Activated CD8-positive, alpha-beta memory T cell treated with anti-CD3 and anti-CD28 coated beads for 24 hours (primary cell): ENCODE measurements at regions not wholly inside any gene's neighbourhood (a gene's known extent, or its start where the extent isn't known, plus 50 kb on each side); places are given as distances from the start of the nearest gene placed in this dataset.
A peak's percentile ranks its signal among the peaks of the same experiment; 100 is the strongest.

ENCODE experiments used
- DNase-seq: peaks from one replicate; pipeline ENCODE4 v3.0.0-alpha.2; 2020

DNA sequence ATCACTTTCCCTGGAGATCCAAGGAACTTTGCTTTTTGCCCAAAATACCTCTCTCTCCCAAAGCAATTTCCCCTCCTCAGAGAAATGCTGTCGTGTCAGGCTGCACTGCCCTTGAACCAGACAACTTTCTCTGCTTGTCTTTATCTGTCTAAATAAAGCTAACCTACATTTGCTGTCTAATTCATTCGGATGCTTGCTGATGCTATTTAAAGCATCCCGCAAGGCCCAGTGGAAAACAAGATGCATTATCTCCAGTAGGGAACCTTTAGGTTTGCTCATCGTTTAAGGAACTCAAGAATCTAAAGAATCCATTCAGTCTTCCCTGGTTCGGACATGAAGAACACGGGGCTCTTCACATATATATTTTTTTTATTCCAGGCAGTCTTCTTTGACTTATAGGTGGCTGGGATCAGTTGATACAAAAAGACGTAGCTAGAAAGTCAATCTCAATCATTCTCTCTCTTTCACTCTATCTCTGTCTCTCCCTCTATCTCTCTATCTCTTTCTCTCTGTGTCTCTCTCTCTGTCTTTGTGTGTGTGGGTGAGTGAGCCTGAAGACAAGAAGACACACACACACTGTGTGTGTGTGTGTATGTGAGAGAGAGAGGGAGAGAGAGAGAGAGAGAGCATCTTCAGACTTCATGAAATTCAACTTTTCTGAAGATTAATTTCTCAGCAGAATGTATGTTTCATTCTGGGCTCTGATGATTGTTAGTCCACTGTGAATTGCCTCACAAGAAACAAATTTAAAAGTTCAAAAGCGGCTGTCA, 92.8 kb upstream of the MKLN1 start:
- peak; percentile 28 for DNase-seq

DNA sequence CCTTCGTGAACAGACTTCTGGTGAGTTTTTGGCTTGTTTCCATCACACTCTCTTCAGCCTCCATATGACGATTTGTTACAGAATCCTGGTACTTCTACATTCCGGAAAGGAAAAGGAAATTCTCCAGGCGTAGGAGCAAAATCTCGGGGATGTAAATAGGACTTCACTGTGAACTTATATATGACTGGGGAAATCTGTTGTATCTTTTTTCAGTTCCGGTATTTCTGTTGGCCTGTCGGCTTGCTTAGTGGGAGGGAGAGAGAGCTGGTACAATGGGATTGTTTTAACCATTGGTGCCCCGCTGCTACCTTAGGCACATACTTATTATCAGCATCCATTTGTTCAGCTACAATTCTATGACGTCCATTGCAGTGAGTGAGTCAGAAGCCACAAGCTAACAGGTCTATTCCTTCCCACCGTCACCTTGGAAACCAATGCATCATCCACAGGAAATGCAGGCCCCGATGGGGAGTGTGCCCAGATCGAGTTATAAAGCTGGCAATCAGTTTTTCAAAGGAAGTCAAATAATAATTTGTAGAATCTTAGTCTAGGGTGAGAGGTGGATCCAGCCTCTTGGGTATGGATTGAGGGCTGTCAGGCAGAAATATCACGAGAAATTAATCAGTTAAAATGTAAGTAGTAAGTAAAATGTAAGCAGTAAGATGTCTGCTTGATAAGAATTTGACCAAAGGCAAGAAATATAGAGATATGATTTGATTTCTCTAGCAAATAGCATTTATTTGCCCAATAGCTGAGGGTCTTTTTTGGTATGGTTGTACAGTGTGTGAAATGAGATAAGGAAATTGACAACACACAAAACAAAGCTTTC, 92.0 kb upstream of the MKLN1 start:
- peak; percentile 75 for DNase-seq

DNA sequence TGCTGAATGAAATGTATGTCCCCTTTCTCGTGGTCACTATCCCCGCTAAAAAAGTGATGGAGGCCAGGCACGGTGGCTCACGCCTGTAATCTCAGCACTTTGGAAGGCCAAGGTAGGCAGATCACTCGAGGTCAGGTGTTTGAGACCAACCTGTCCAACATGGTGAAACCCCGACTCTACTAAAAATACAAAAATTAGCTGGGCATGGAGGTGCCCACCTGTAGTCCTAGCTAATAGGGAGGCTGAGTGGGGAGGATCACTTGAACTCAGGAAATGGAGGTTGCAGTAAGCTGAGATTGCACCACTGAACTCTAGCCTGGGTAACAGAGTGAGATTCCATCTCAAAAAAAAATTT, 91.4 kb upstream of the MKLN1 start:
- peak; percentile 49 for DNase-seq

DNA sequence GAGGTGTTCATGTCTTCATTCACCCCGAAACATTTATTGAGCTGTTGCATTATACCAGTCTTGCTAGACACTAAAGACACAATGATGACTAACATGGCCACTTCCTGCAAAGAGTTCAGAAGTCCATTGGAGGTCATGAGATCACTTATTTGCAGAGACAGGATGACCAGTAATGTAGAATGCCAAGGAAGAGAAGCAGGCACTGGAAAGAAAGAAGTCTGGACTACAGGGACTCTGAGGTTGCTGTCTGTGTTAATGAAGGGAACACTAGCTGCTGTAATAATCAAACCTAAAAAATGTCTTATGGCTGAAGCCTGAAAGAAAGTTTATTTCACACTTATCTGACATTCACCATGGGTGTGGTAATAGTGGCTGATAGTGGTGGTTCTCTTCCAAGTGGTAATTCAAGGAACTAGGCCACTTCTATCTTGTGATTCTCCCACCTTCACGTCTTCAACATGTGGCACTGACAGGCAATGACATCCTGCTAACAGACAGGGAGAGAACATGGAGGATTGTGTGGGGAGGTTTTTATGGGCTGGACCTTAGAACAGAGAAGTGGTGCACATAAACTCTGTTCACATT, 89.2 kb upstream of the MKLN1 start:
- peak; percentile 49 for DNase-seq

- DNase-seq: no peak
Observed at GRCh38 chr7:131241386-131241785, 86.3 kb upstream of the MKLN1 start.

DNA sequence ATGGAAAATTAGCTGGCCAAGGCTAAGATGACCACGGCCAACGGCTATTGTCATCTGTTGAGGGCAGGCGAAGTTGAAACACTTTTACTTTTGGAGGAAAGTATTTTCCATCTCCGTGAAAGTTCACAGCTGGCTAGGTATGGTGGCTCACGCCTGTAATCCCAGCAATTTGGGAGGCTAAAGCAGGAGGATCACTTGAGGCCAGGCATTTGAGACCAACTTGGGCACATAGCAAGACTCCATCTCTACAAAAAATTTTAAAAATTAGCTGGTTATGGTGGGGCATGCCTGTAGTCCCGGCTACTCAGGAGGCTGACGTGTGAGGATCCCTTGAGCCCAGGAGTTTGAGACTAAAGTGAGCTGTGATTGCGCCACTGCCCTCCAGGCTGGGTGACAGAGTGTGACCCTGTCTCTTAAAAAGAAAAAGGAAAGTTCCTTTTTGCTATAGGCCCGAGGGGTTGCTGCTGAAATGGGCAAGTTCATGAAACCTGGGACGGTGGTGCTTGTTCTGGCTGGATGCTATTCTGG, 85.5 kb upstream of the MKLN1 start:
- peak; percentile 9 for DNase-seq

DNA sequence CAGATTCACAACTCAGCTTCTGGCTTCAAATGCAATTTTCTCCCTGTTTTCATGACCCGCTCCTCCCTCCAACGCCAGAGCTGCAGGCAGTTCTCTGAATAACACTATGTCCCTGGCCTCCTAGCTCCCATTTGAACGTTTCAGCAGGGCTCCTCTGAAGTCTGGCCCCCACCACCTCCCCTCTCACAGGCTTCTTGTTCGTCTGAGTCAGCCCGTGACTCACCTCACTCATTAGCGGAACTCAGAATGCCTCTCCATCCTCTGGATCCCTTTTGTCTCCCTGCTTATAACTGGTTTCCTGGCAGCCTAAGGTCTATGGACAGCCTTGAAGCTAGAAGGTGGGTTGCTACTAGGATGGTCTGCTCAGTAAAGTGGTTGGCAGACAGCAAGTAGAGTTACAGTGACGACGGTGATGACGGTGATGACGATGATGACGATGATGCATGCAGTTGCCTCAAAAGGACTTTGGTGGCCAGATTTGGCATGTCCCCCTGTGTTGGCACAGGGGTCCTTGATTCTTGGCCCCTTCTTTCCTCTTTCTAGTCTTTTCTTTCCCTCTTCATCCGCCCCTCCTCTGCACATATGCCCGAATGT, 83.3 kb upstream of the MKLN1 start:
- DNase-seq: no peak

- DNase-seq: no peak
Observed at GRCh38 chr7:131249003-131249402, 78.7 kb upstream of the MKLN1 start.

DNA sequence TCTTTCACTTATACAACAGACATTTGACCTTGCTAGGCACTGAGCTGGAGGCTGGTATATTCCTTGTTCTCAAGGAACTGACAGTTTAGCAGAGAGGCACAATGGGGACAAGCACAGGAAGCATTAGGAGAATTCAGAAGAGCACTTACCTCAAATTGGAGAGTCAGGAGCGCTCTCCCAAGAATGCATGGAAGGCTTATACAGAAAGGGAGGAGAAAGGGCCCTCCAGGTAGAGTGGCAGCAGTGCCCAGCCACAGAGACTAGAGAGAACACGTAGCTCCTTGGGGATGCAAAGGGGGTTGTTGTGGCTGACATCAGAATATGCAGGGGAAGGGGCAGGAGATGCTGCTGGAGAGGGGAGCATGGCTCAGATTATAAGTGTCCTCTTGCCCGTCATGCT, 78.2 kb upstream of the MKLN1 start:
- DNase-seq: no peak

DNA sequence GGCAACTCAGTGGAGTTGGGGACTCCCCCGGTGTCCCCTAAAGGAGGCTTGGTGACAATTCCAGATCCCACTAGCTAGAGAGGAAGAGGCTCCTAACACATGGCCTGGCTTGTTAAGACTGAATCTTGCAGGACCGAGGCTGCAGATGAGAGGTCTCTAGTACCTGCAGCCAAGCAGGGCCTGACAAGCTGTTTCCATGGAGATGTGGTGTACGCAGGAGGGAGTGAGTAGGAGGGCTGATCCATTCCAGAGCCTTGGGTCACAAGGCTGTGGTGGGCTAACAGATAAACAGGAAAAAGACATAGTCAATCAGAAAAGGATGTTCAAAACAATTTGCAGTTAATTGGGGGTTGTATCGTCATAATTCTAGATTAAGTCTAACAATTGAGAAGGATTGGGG, 77.3 kb upstream of the MKLN1 start:
- no peak for DNase-seq

- no peak for DNase-seq
Observed at GRCh38 chr7:131251371-131251770, 76.3 kb upstream of the MKLN1 start.

DNA sequence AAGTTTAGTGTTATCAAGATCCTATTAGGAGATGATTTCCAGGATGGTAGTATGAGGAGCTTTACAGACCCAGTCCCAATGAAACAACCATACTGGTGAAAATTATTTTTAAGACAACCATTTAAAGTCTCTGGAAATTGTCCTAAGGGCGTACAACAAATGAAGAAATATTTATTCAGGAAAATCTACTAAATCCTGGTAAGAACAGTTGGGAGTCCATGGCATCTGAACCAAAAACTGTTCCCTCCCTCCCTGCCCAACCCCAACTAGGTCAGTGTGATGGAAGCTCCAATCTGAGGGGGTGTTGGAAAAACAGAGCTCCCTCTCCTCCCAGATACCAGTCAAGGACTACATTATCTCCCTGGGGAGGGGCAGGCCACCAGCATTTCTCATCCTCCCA, 74.7 kb upstream of the MKLN1 start:
- DNase-seq: no peak

DNA sequence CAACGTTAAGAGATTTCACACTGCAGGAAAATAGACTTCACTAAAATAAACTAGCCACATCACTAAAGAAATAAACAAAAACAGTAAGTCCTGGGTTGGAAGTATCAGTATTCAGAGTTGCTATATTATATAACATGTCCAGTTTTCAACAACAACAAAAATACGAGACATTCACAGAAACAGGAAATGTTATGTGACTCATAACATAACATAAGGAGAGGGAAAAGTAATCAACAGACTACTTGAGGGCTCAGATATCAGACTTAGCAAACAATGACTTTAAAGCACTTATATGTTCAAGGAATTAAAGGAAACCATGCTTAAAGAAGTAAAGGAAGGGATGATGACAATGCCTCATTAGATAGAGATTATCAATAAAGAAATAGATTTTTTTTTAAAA, 73.5 kb upstream of the MKLN1 start:
- DNase-seq: no peak

DNA sequence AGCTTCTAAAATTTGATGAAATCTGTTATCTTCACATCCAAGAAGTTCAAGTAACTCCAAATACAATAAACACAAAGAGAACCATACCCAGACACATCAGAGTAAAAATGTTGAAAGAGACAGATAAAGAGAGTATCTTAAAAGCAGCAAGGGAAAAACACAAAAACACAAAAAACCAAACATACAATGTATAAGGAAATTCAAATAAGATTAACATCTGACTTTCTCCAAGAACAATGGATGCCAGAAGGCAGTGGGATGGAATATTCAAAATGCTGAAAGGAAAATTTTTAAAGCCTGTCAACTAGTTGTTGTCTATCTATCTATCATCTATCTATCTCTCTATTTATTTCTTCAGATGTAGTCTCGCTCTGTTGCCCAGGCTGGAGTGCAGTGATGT, 72.4 kb upstream of the MKLN1 start:
- no peak for DNase-seq

DNA sequence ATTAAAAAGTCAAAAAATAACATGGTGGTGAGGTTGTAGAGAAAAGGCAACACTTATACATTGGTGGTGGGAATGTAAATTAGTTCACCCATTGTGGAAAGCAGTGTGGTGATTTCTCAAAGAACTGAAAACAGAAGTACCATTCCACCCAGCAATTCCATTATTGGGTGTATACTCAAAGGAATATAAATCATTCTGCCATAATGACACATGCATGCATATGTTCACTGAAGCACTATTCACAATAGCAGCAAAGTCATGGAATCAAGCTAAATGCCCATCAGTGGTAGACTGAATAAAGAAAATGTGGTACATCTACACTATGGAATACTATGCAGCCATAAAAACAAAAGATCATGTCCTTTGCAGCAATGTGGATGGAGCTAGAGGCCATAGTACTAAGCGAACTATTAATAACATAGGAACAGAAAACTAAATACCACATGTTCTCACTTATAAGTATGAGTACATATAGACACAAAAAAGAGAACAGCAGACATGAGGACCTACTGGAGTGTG, 66.1 kb upstream of the MKLN1 start:
- DNase-seq: no peak

- no peak for DNase-seq
Observed at GRCh38 chr7:131265227-131265626, 62.4 kb upstream of the MKLN1 start.

- no peak for DNase-seq
Observed at GRCh38 chr7:131267631-131268030, 60.0 kb upstream of the MKLN1 start.

GRCh38 chr7:131268906-131269305, 58.8 kb upstream of the MKLN1 start:
- DNase-seq: no peak

GRCh38 chr7:131272086-131272485, 55.6 kb upstream of the MKLN1 start:
- DNase-seq: no peak

DNA sequence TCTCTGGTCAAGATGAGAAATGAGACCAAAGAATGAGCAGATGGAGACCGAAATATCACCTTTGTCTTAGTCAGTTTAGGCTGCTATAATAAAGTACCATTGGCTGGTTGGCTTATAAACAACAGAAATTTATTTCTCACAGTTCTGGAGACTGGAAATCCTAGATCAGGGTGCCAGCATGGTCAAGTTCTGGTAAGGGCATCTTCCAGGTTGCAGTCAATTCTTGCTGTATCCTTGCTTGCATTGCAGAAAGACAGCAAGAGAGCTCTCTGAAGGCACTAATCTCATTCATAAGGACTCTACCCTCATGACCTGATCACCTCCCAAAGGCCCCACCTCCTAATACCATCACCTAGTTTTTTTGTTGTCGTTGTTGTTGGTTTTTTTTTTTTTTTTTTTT, 52.7 kb upstream of the MKLN1 start:
- DNase-seq: no peak

- DNase-seq: no peak
Observed at GRCh38 chr7:131276190-131276589, 51.5 kb upstream of the MKLN1 start.

- DNase-seq: no peak
Observed at GRCh38 chr7:131276748-131277147, 50.9 kb upstream of the MKLN1 start.
